SK-N-MC (cell line): ENCODE measurements at regions not wholly inside any gene's neighbourhood (a gene's known extent, or its start where the extent isn't known, plus 50 kb on each side); places are given as distances from the start of the nearest gene placed in this dataset.
"Not testable (repeated sequence)": the region's sequence is repeated elsewhere in the genome, so short reads cannot be mapped to it uniquely, and the experiment has no call there.

Experiments
- EZH2 ChIP-seq: fragments of 200-600 bp; sonication (generic); IDR thresholded peaks from one replicate; pipeline ENCODE4 v1.6.1; 2017; ENCODE audit warnings: antibody characterized with exemption
- POLR2AphosphoS5 ChIP-seq: IDR thresholded peaks from 2 replicates; pipeline ENCODE4 v1.6.1; 2012; ENCODE audit warnings: mild to moderate bottlenecking, low read depth, low read length, borderline replicate concordance

GRCh38 chr1:149352205-149352604, 122.6 kb upstream of the NBPF19 start:
- TF ChIP-seq EZH2, POLR2AphosphoS5: not testable (repeated sequence)
